HepG2 (cell line): ENCODE measurements at regions not wholly inside any gene's neighbourhood (a gene's known extent, or its start where the extent isn't known, plus 50 kb on each side); places are given as distances from the start of the nearest gene placed in this dataset.
A peak's percentile ranks its signal among the peaks of the same experiment; 100 is the strongest.

Experiments used
- ATAC-seq: fragments of 200-7000 bp; cut with Tn5 transposase; 3 replicates; pipeline ENCODE4 v1.9.1; 2020; ENCODE audit warnings: mild to moderate bottlenecking, moderate library complexity
- BruUV-seq: library from RNA; stranded (reverse); fragments of 400-500 nt; replicated peaks from 2 replicates; lab custom pipeline; 2021; lab: Mats Ljungman, UMichigan
- CTCF ChIA-PET: fragments of 300-600 bp; formaldehyde crosslinking; extraction: SDS; loops from one replicate; lab custom pipeline; 2021; ENCODE audit warnings: low total read pairs, inconsistent platforms, low intra/inter-chr PET ratio; lab: Yijun Ruan, JAX
- POLR2A ChIA-PET: fragments of 350-600 bp; sonication (Branson Sonifier 250); formaldehyde crosslinking; loops from one replicate; lab custom pipeline; 2020; ENCODE audit warnings: antibody characterized with exemption, inconsistent platforms; lab: Yijun Ruan, JAX
- DNase-seq: peaks from one replicate; pipeline ENCODE4 v3.0.0-alpha.2; 2015; ENCODE audit warnings: low spot score
- FAIRE-seq: peaks from 3 replicates; lab custom pipeline; 2011; peaks lifted over from hg19 to GRCh38; lab: Jason Lieb, UNC
- H2AFZ ChIP-seq: one replicate; pipeline ENCODE4 v1.6.1; 2011; ENCODE audit warnings: low read length, inconsistent platforms
- H3K27ac ChIP-seq: fragments of 300-600 bp; 3 replicates; pipeline ENCODE4 v1.8.0; 2011; ENCODE audit warnings: mixed run types, mild to moderate bottlenecking, mixed read lengths, low read length, inconsistent platforms; ENCODE audit not compliant: insufficient read depth; ENCODE audit errors: extremely low read length
- H3K27me3 ChIP-seq, 2 experiments: fragments of 200-600 bp in 1 of 2; 2 replicates in 1 of 2; 3 replicates in 1 of 2; pipeline versions ENCODE4 v1.6.0 to v1.8.0; 2011; ENCODE audit warnings: low read length in 2 of 2, mild to moderate bottlenecking in 2 of 2, moderate library complexity in 2 of 2, inconsistent platforms in 1 of 2; ENCODE audit not compliant: insufficient read depth in 2 of 2, control insufficient read depth in 1 of 2
- H3K36me3 ChIP-seq, 2 experiments: fragments of 200-600 bp in 1 of 2; replicated peaks in 1 of 2; 2 replicates in 1 of 2; 3 replicates in 1 of 2; pipeline versions ENCODE4 v1.5.1 to v1.8.0; 2011; ENCODE audit warnings: low read length in 2 of 2, inconsistent platforms in 1 of 2; ENCODE audit not compliant: insufficient read depth in 2 of 2, control insufficient read depth in 1 of 2
- H3K4me1 ChIP-seq: 2 replicates; pipeline ENCODE4 v1.5.1; 2012; ENCODE audit warnings: low read length, inconsistent platforms; ENCODE audit not compliant: insufficient read depth
- H3K4me2 ChIP-seq: 2 replicates; pipeline ENCODE4 v1.6.0; 2011; ENCODE audit warnings: low read depth, low read length, inconsistent platforms
- H3K4me3 ChIP-seq, 3 experiments: fragments of 200-600 bp in 1 of 3; sonication (generic), shearing (Covaris generic) in 1 of 3; replicated peaks in 1 of 3; 2 replicates each; pipeline ENCODE4 v1.5.1; 2011 to 2016; ENCODE audit warnings: low read length in 3 of 3, inconsistent platforms in 2 of 3, low read depth in 2 of 3, mild to moderate bottlenecking in 2 of 3, control low read depth in 1 of 3, mixed read lengths in 1 of 3; ENCODE audit not compliant: insufficient read depth in 1 of 3
- H3K79me2 ChIP-seq: one replicate; pipeline ENCODE4 v1.6.1; 2011; ENCODE audit warnings: low read length, inconsistent platforms; ENCODE audit not compliant: insufficient read depth
- H3K9ac ChIP-seq: 2 replicates; pipeline ENCODE4 v1.6.0; 2011; ENCODE audit warnings: mild to moderate bottlenecking, low read depth, low read length, inconsistent platforms; ENCODE audit not compliant: insufficient read depth
- H3K9me3 ChIP-seq: 2 replicates; pipeline ENCODE4 v1.5.1; 2012; ENCODE audit warnings: mild to moderate bottlenecking, low read length
- H4K20me1 ChIP-seq: 2 replicates; pipeline ENCODE4 v1.6.0; 2011; ENCODE audit warnings: inconsistent platforms, mild to moderate bottlenecking, low read length, moderate library complexity; ENCODE audit not compliant: insufficient read depth
- BCL6 ChIP-seq: IDR thresholded peaks from 2 replicates; pipeline ENCODE4 v1.6.1; 2016; ENCODE audit warnings: missing genetic modification reagents, missing compliant biosample characterization
- EEA1 ChIP-seq: sonication (generic); formaldehyde crosslinking; IDR thresholded peaks from 2 replicates; pipeline ENCODE4 v1.5.1; 2020; ENCODE audit warnings: mild to moderate bottlenecking, missing genetic modification reagents, borderline replicate concordance
- FOXP1 ChIP-seq, 2 experiments: fragments of 450-650 bp in 1 of 2; IDR thresholded peaks; 2 replicates each; pipeline ENCODE4 v1.6.1; 2017 to 2018; ENCODE audit warnings: antibody characterized with exemption in 1 of 2
- HNF4G ChIP-seq, 2 experiments: sonication (generic) in 1 of 2; formaldehyde crosslinking in 1 of 2; IDR thresholded peaks; 2 replicates each; pipeline versions ENCODE4 v1.4.0 to v1.6.1; 2011 to 2020; ENCODE audit warnings: borderline replicate concordance in 2 of 2, low read depth in 2 of 2, mild to moderate bottlenecking in 2 of 2, low read length in 1 of 2, missing genetic modification reagents in 1 of 2, moderate library complexity in 1 of 2
- JUNB ChIP-seq: sonication (generic); formaldehyde crosslinking; IDR thresholded peaks from 2 replicates; pipeline ENCODE4 v1.8.0; 2022; ENCODE audit warnings: missing genetic modification reagents, mild to moderate bottlenecking, borderline replicate concordance
- KLF16 ChIP-seq, 2 experiments: sonication (generic) in 1 of 2; formaldehyde crosslinking in 1 of 2; IDR thresholded peaks; 2 replicates each; pipeline versions ENCODE4 v1.6.1 to v1.8.0; 2016 to 2023; ENCODE audit warnings: missing genetic modification reagents in 2 of 2, missing compliant biosample characterization in 1 of 2
- LCORL ChIP-seq, 2 experiments: fragments of 450-650 bp in 1 of 2; sonication (generic) in 1 of 2; formaldehyde crosslinking in 1 of 2; IDR thresholded peaks; 2 replicates each; pipeline versions ENCODE4 v1.5.0 to v1.6.1; 2017 to 2020; ENCODE audit warnings: antibody characterized with exemption in 1 of 2, missing genetic modification reagents in 1 of 2
- NFIC ChIP-seq: IDR thresholded peaks from 2 replicates; pipeline ENCODE4 v1.6.1; 2012; ENCODE audit warnings: mild to moderate bottlenecking, low read length, inconsistent platforms
- SALL2 ChIP-seq: sonication (generic); formaldehyde crosslinking; IDR thresholded peaks from 2 replicates; pipeline ENCODE4 v1.8.1; 2023; ENCODE audit warnings: mild to moderate bottlenecking, missing genetic modification reagents, inconsistent platforms
- STAT5B ChIP-seq: sonication (generic); formaldehyde crosslinking; IDR thresholded peaks from 2 replicates; pipeline ENCODE4 v1.4.0; 2020; ENCODE audit warnings: missing genetic modification reagents
- TARDBP ChIP-seq: sonication (generic); formaldehyde crosslinking; IDR thresholded peaks from 2 replicates; pipeline ENCODE4 v1.8.0; 2022; ENCODE audit warnings: mild to moderate bottlenecking, missing genetic modification reagents
- ZBTB7A ChIP-seq: sonication (generic); formaldehyde crosslinking; IDR thresholded peaks from 2 replicates; pipeline ENCODE4 v1.8.0; 2022; ENCODE audit warnings: mild to moderate bottlenecking, missing genetic modification reagents
- ZNF136 ChIP-seq: sonication (generic); formaldehyde crosslinking; IDR thresholded peaks from 2 replicates; pipeline ENCODE4 v1.8.1; 2022; ENCODE audit warnings: low read depth, mild to moderate bottlenecking, moderate library complexity, missing genetic modification reagents
- ZNF317 ChIP-seq: sonication (generic); formaldehyde crosslinking; IDR thresholded peaks from 2 replicates; pipeline ENCODE4 v1.5.0; 2020; ENCODE audit warnings: mild to moderate bottlenecking, missing genetic modification reagents
- ZNF44 ChIP-seq: sonication (generic); formaldehyde crosslinking; IDR thresholded peaks from 2 replicates; pipeline ENCODE4 v1.5.1; 2020; ENCODE audit warnings: mild to moderate bottlenecking, missing genetic modification reagents
- in situ Hi-C: cut with HindIII; loops from 2 replicates; pipeline ENCODE4 v1.10.0; 2017; ENCODE audit warnings: low pct_unique_long_range_greater_than_20kb; ENCODE audit not compliant: extremely low pct_ligation_motif_present
- intact Hi-C: fragments of 100-400 bp; cut with micrococcal nuclease; formaldehyde crosslinking; loops from one replicate; pipeline ENCODE4 v1.10.0; 2022; ENCODE audit not compliant: unreplicated experiment
- TF ChIP-seq, protein P1 (sequence below): sonication (generic); formaldehyde crosslinking; IDR thresholded peaks from 2 replicates; pipeline ENCODE4 v1.4.0; 2020; ENCODE audit warnings: missing genetic modification reagents, borderline replicate concordance

- 0 out of 2 replicates have a peak, but pooled peaks have one; percentile 37 for TF ChIP-seq ZNF136 (CRISPR knock-in tag)
- TF ChIP-seq FOXP1 (IDR thresholded peaks at IDR 0.05) = no peak
- no peak for TF ChIP-seq FOXP1 (CRISPR knock-in tag; IDR thresholded peaks at IDR 0.05)
- TF ChIP-seq JUNB (CRISPR knock-in tag) = no peak
- TF ChIP-seq, protein P1, sequence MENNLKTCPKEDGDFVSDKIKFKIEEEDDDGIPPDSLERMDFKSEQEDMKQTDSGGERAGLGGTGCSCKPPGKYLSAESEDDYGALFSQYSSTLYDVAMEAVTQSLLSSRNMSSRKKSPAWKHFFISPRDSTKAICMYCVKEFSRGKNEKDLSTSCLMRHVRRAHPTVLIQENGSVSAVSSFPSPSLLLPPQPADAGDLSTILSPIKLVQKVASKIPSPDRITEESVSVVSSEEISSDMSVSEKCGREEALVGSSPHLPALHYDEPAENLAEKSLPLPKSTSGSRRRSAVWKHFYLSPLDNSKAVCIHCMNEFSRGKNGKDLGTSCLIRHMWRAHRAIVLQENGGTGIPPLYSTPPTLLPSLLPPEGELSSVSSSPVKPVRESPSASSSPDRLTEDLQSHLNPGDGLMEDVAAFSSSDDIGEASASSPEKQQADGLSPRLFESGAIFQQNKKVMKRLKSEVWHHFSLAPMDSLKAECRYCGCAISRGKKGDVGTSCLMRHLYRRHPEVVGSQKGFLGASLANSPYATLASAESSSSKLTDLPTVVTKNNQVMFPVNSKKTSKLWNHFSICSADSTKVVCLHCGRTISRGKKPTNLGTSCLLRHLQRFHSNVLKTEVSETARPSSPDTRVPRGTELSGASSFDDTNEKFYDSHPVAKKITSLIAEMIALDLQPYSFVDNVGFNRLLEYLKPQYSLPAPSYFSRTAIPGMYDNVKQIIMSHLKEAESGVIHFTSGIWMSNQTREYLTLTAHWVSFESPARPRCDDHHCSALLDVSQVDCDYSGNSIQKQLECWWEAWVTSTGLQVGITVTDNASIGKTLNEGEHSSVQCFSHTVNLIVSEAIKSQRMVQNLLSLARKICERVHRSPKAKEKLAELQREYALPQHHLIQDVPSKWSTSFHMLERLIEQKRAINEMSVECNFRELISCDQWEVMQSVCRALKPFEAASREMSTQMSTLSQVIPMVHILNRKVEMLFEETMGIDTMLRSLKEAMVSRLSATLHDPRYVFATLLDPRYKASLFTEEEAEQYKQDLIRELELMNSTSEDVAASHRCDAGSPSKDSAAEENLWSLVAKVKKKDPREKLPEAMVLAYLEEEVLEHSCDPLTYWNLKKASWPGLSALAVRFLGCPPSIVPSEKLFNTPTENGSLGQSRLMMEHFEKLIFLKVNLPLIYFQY = no peak
- TF ChIP-seq ZNF317 = 0 out of 2 replicates have a peak, but pooled peaks have one; percentile 9
- no peak for TF ChIP-seq ZNF44 (CRISPR knock-in tag)
- no peak for TF ChIP-seq TARDBP (CRISPR knock-in tag)
- peak; percentile 86 for TF ChIP-seq LCORL (IDR thresholded peaks at IDR 0.05)
- TF ChIP-seq LCORL (CRISPR knock-in tag; IDR thresholded peaks at IDR 0.05) = no peak
- TF ChIP-seq NFIC = peak; percentile 41; the same call in 1 of the 2 replicates
- TF ChIP-seq KLF16 (CRISPR knock-in tag; IDR thresholded peaks at IDR 0.05) = no peak
- TF ChIP-seq EEA1 = no peak
- no peak for TF ChIP-seq HNF4G (IDR thresholded peaks at IDR 0.05; ENCODE audit: borderline replicate concordance, low read depth, low read length)
- no peak for TF ChIP-seq HNF4G (CRISPR knock-in tag; IDR thresholded peaks at IDR 0.05; ENCODE audit: borderline replicate concordance, low read depth)
- TF ChIP-seq STAT5B = no peak
- no peak for TF ChIP-seq SALL2 (CRISPR knock-in tag)
- TF ChIP-seq BCL6 (CRISPR knock-in tag) = no peak
- no peak for TF ChIP-seq ZBTB7A (CRISPR knock-in tag)
- H3K4me3 ChIP-seq = no peak overlapping the region
- H2AFZ ChIP-seq = no peak overlapping the region
- H3K4me1 ChIP-seq = peaks cover 93% of the 10 kb centered on the region
- no peaks in the 10 kb centered on the region for H3K27me3 ChIP-seq
- DNase-seq = no peak
- in situ Hi-C loops = no loop called here
- H3K9me3 ChIP-seq = no peaks in the 10 kb centered on the region
- no peaks in the 10 kb centered on the region for H3K36me3 ChIP-seq
- ChIA-PET CTCF (no interaction called here), POLR2A (interaction anchor here (0.7 to 0.9 kb wide), 2 partner anchors 26 to 365 kb away, joined by 3 read pairs; no protein-coding TSS in a partner anchor)
- H3K4me2 ChIP-seq = no peak overlapping the region
- H4K20me1 ChIP-seq = no peaks in the 10 kb centered on the region
- no peak for ATAC-seq
- H3K79me2 ChIP-seq = no peaks in the 10 kb centered on the region
- BruUV-seq = no TSS peak
- intact Hi-C loops = no loop called here
- no peak for FAIRE-seq
- H3K27ac ChIP-seq = peak overlapping the region; percentile 18
- no peak overlapping the region for H3K9ac ChIP-seq
Observed at GRCh38 chr2:47307066-47307465, 62.0 kb upstream of the EPCAM start.
